ENCODE measurements at regions not wholly inside any gene's neighbourhood (a gene's known extent, or its start where the extent isn't known, plus 50 kb on each side); places are given as distances from the start of the nearest gene placed in this dataset.

- TF ChIP-seq CTCF (conservative IDR thresholded peaks at IDR 0.05; ENCODE audit: low read depth, low read length) (no peak), POLR2A (IDR thresholded peaks at IDR 0.05; ENCODE audit: low read depth, low read length) (no peak), FOS (IDR thresholded peaks at IDR 0.05; ENCODE audit: low read depth, low read length) (no peak), NFE2L2 (IDR thresholded peaks at IDR 0.05; ENCODE audit: low read depth, low read length) (no peak), RAD21 (IDR thresholded peaks at IDR 0.05; ENCODE audit: low read length) (no peak), MAFK (IDR thresholded peaks at IDR 0.05; ENCODE audit: low read depth, low read length) (no peak), ELK1 (IDR thresholded peaks at IDR 0.05; ENCODE audit: borderline replicate concordance, low read depth, low read length) (no peak), RCOR1 (IDR thresholded peaks at IDR 0.05; ENCODE audit: insufficient replicate concordance, low read length) (no peak), BHLHE40 (IDR thresholded peaks at IDR 0.05; ENCODE audit: low read depth, low read length) (no peak)
Measured at GRCh38 chr3:4052706-4053105, 250.5 kb upstream of the SETMAR start.

All from IMR-90 (cell line).